ENCODE measurements at regions not wholly inside any gene's neighbourhood (a gene's known extent, or its start where the extent isn't known, plus 50 kb on each side); places are given as distances from the start of the nearest gene placed in this dataset.

DNA sequence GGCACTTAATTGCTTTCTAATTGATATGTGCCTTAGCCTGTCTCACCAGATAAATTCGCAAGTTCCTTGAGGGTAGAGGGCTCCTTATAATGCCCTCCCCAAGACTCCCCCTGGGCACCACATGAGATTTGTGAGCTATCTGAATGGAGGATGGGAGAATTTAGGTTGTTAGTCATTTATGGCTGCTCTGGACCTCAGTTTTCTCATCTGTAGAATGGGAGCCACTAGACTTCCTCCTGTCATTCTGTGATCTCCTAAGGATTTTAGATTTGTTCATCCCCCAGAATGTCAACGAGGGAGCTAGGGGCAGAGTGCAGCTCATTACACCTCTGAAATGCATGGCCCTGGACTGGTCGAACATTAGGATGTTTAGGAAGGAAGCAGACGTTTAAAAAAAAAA, 294.6 kb downstream of the MIAT start:
- Mint-ChIP-seq H3K9me3 (no peaks in the 10 kb centered on the region), H3K4me3 (no peak overlapping the region), H3K36me3 (ENCODE audit: low read depth) (no peaks in the 10 kb centered on the region), H3K4me1 (peaks cover 16% of the 10 kb centered on the region), H3K27me3 (ENCODE audit: low read depth) (peaks cover 46% of the 10 kb centered on the region), H3K27ac (ENCODE audit: unreplicated experiment) (no peak overlapping the region)
- no peak for TF ChIP-seq CTCF (conservative IDR thresholded peaks at IDR 0.05)
- no peak for DNase-seq (ENCODE audit: low read depth, low spot score)

GRCh38 chr22:26952451-26953011, 295.1 kb downstream of the MIAT start:
- Mint-ChIP-seq H3K4me3 (no peak overlapping the region), H3K27ac (ENCODE audit: unreplicated experiment) (no peak overlapping the region), H3K36me3 (ENCODE audit: low read depth) (no peaks in the 10 kb centered on the region), H3K4me1 (peaks cover 16% of the 10 kb centered on the region), H3K9me3 (no peaks in the 10 kb centered on the region), H3K27me3 (ENCODE audit: low read depth) (peaks cover 46% of the 10 kb centered on the region)
- no peak for DNase-seq (ENCODE audit: low read depth, low spot score)
- TF ChIP-seq CTCF (conservative IDR thresholded peaks at IDR 0.05) = no peak

DNA sequence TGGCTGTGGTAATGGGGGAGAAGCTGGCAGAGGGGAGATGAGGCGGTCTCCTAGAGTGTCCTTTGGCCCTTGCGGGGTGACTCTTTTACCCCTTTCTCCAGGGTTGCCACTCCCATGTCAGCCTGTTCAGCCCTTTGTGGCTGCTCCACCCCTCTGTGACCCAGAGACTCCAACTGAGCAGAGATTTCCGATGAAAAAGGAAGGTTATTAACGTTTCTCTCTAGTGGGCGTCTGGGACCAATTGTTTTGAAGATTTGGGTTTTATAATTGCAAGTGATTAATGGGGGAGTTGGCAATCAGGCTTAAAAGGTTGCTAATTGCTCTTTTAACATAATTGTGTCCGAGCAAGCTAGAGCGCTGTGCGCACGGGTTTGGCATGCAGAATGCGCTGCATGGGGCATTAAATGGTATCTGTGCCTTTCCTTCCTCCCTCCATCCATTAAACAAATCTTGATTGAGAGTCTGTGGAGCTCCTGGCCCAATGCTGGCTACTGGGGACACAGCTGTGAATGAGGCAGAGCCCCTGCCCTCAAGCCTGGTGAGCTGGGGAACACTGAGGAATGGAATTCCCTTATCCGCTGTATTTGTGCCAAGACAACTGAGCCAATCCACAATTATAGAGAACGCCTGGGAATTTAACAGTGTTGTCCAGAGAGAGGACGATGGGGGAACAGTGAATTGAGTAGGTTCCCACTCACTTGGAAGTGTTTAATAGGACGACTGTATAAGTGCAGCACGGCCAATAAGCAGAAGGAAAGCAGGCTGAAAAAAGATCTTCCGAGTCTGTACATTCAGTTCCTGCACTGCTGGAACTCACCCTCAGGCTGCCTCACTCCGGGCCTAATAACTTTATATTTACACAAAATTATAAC, 295.9 kb downstream of the MIAT start:
- no peak overlapping the region for H3K27ac Mint-ChIP-seq (ENCODE audit: unreplicated experiment)
- no peaks in the 10 kb centered on the region for H3K36me3 Mint-ChIP-seq (ENCODE audit: low read depth)
- no peak overlapping the region for H3K4me3 Mint-ChIP-seq

GRCh38 chr22:26956371-26956770, 299.0 kb downstream of the MIAT start:
- no peak overlapping the region for H3K27ac Mint-ChIP-seq (ENCODE audit: unreplicated experiment)
- peaks cover 16% of the 10 kb centered on the region for H3K4me1 Mint-ChIP-seq
- peaks cover 54% of the 10 kb centered on the region for H3K27me3 Mint-ChIP-seq (ENCODE audit: low read depth)
- no peak overlapping the region for H3K4me3 Mint-ChIP-seq
- H3K36me3 Mint-ChIP-seq (ENCODE audit: low read depth) = no peaks in the 10 kb centered on the region
- DNase-seq (ENCODE audit: low read depth, low spot score) = no peak
- no peaks in the 10 kb centered on the region for H3K9me3 Mint-ChIP-seq
- TF ChIP-seq CTCF (conservative IDR thresholded peaks at IDR 0.05) = no peak

More for the DNA sequence above, 295.9 kb downstream of the MIAT start:
- no peaks in the 10 kb centered on the region for H3K9me3 Mint-ChIP-seq
- TF ChIP-seq CTCF (conservative IDR thresholded peaks at IDR 0.05) = no peak
- H3K27me3 Mint-ChIP-seq (ENCODE audit: low read depth) = peaks cover 46% of the 10 kb centered on the region
- peaks cover 16% of the 10 kb centered on the region for H3K4me1 Mint-ChIP-seq
- DNase-seq (ENCODE audit: low read depth, low spot score) = no peak

- DNase-seq (ENCODE audit: low read depth, low spot score) = no peak
- H3K36me3 Mint-ChIP-seq (ENCODE audit: low read depth) = no peaks in the 10 kb centered on the region
- no peak for TF ChIP-seq CTCF (conservative IDR thresholded peaks at IDR 0.05)
- H3K4me1 Mint-ChIP-seq = peaks cover 15% of the 10 kb centered on the region
- no peak overlapping the region for H3K4me3 Mint-ChIP-seq
- no peaks in the 10 kb centered on the region for H3K9me3 Mint-ChIP-seq
- H3K27me3 Mint-ChIP-seq (ENCODE audit: low read depth) = peaks cover 51% of the 10 kb centered on the region
- no peak overlapping the region for H3K27ac Mint-ChIP-seq (ENCODE audit: unreplicated experiment)
Observed at GRCh38 chr22:26957176-26957575, 299.8 kb downstream of the MIAT start.
